GM18858 (cell line): ENCODE measurements at regions not wholly inside any gene's neighbourhood (a gene's known extent, or its start where the extent isn't known, plus 50 kb on each side); places are given as distances from the start of the nearest gene placed in this dataset.

Experiments used
- ATAC-seq: cut with Tn5 transposase; IDR thresholded peaks from one replicate; pipeline ENCODE4 v1.9.1; 2021; ENCODE audit not compliant: unreplicated experiment

GRCh38 chr5:58121391-58121790, 338.5 kb downstream of the PLK2 start:
- no peak for ATAC-seq

DNA sequence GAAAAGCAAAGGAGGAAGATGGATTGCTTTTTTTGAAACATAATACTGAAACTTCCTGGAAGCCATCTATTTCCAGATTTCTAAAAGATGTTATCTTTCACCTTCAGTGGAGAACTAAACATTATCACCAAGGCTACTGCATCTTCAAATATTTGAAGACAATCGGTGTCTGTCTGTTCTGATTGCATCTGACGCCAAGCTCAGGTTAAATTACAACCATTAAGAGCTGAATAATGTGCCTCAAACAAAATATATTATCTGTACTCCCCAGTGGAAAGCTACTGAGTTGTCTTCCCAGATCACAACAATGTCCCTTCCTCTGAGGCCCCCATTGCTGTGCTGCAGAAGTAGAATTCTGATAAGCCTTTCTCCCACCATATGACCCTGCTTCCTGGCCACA, 342.3 kb downstream of the PLK2 start:
- ATAC-seq: no peak

GRCh38 chr5:58116346-58116745, 343.5 kb downstream of the PLK2 start:
- no peak for ATAC-seq

- ATAC-seq: no peak
Measured at GRCh38 chr5:58115811-58116210, 344.1 kb downstream of the PLK2 start.

- ATAC-seq: no peak
Measured at GRCh38 chr5:58114324-58114723, 345.6 kb downstream of the PLK2 start.

DNA sequence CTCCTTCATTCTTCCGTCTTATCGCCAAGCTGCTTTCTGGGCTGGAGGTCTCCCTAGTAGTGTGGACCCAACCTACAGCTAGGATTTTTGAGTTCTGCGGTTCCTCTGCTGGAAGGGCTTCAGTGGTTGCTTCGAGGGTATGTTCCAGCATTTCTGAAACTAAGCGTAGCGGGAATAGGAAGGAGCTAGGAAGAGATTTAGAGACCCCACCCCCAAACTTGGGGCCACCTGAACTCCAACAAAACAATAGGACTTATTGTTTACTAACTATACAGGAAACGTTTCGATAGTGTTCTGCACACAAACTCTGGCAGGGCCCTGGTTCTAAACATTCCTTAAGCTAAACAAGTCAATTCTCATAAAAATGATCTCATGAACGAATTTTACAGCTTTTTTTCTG, 346.7 kb downstream of the PLK2 start:
- ATAC-seq: no peak

DNA sequence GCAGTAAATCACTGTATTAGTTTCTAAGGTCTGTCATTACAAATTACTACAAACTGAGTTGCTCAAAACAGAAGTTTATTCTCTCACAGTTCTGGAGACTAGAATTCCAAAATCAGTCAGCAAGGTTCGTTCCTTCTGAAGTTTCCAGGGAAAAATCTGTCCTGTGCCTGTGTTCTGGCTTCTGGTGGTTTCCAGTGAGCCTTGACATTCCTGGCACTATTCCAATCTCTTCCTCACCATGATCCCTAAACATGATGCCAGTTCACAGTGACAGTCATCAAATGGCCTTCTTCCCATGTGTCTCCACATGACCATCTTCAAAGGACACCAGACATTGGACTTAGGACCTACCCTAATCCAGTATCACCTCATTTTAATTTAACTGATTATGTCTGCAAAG, 351.4 kb downstream of the PLK2 start:
- no peak for ATAC-seq

DNA sequence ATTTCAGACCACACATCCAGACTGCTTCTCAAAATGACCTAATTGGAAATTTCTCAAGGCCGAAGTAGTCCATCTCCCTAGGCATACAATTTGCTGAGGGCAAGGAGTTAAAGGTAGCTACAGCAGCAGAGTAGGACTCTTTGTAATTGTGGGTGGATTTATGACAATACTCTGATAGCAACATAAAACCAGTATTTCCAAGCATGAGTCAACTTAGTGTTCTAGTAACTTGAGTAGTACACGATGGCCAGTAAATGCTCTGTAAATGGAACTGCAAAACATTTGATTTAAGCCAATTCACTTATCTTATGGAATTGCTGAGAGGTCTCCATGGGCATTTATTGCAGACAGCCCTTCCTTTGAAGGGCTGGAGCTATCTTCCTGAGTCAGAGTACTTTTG, 352.2 kb downstream of the PLK2 start:
- ATAC-seq: no peak

GRCh38 chr5:58106754-58107410, 353.0 kb downstream of the PLK2 start:
- no peak for ATAC-seq

DNA sequence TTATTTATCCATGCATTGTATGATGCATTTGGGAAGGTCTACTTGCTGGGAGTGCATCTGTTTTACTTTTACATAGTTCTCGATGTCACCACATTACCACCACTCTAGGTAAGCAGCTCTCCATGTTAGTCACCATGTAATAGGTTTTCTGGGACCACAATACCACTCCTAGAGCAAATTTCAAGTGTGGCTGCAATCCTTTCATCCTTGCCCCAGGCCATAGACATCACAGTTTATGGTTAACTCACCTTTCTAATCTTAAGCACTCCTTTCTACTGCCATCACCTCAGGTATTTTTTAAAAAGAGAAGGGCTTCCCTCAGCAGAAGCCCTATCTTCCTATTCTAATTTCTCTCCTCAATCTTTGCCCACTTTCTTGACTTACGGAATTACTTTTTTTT, 354.1 kb downstream of the PLK2 start:
- no peak for ATAC-seq

GRCh38 chr5:58099257-58099656, 360.6 kb downstream of the PLK2 start:
- ATAC-seq: no peak

DNA sequence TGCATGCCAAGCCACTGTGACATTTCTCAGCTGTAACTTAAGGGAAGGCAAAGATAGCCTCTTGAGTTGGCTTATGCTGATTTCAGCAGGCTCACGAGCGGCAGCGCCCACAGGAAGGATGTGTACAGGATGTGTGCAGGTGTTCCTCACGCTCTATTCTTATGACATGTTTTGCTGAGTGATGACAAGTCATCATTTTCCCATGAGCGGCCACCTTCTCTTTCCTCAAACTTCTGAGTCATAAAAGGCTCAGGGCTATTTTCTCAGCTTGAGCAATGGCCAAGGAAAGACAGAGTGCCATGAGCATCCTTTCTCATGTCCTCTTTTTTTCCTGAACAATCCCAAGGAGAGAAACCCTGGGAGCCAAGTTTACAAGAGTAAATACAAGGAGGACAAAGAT, 365.9 kb downstream of the PLK2 start:
- ATAC-seq: no peak

- ATAC-seq: no peak
Measured at GRCh38 chr5:58090704-58091103, 369.2 kb downstream of the PLK2 start.

DNA sequence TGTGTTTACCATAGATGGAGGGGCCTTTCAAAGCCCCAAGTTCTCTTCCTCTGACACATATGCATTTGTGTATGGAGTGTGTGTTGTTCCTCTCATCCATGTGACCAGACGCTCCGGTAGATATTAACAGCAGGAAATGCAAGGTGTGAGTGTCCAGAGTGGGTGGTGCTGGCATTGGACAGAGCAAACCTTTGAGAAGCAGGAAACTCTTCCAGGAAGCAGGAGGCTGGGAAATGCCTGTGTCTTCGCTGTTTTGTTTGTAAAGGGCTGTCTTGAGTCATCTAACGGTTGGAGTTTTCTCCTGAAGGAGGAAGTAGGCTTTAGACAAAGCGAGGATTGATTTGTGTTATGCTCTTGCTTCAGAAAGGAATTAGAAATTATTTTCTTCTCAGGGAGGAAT, 370.9 kb downstream of the PLK2 start:
- ATAC-seq: no peak

- no peak for ATAC-seq
Measured at GRCh38 chr5:58087905-58088304, 372.0 kb downstream of the PLK2 start.

GRCh38 chr5:58087123-58087522, 372.8 kb downstream of the PLK2 start:
- ATAC-seq: no peak

DNA sequence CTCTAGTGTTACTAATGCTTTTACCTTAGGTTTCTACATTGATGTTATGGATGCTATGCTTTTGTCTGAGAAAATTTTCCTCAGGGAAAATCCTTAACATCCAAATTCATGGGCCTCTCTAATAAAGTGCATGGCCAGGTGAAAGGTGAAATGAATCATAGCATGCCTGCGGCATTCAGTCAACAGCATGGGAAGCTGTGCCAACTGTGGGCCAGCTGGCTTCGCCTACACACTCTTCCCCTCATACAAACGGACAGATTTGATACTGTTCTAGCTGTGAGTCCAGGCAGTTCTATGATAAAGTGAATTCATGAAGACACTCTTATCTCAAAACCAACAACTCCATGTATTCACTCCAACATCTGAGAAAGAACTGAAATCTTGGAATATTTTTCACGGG, 374.1 kb downstream of the PLK2 start:
- ATAC-seq: no peak

- ATAC-seq: no peak
Measured at GRCh38 chr5:58081435-58081834, 378.5 kb downstream of the PLK2 start.

DNA sequence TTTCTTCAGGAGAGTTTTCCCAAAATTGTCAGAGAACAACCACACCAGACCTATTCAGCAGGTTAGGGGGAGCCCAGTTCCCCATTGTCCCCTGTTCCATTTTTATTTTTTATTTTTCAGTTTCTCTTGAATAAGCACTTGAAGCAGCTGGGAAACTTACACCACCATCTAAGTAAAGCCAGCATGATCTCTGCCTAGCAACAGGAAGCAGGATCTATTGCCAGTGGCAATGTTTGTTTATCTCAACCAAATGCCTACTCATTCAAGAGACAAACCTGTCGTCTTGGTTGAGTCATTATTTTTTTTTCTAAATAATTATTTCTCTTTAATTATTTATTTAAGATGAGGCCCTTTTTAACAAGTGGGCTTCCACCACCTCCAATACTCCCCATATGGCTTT, 379.3 kb downstream of the PLK2 start:
- ATAC-seq: no peak

- no peak for ATAC-seq
Measured at GRCh38 chr5:58077966-58078365, 381.9 kb downstream of the PLK2 start.

DNA sequence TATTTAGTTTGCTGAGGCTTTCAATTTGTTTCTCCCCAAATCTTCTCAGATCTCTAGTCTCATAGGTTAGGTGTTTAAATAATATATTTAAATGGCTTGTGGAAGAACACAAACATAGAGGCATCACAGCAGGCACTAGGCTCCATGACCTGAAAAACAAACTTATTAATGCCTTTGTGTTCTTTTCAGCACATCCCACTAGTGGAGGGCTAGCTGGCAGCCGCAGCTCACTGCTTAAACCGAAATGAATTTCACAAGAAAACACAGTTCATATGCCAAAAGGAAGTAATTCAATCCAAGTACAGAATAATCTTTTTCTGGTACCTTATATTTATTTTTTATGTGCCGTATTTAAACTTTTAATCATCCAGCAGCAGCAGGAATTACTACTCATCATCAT, 382.5 kb downstream of the PLK2 start:
- no peak for ATAC-seq

DNA sequence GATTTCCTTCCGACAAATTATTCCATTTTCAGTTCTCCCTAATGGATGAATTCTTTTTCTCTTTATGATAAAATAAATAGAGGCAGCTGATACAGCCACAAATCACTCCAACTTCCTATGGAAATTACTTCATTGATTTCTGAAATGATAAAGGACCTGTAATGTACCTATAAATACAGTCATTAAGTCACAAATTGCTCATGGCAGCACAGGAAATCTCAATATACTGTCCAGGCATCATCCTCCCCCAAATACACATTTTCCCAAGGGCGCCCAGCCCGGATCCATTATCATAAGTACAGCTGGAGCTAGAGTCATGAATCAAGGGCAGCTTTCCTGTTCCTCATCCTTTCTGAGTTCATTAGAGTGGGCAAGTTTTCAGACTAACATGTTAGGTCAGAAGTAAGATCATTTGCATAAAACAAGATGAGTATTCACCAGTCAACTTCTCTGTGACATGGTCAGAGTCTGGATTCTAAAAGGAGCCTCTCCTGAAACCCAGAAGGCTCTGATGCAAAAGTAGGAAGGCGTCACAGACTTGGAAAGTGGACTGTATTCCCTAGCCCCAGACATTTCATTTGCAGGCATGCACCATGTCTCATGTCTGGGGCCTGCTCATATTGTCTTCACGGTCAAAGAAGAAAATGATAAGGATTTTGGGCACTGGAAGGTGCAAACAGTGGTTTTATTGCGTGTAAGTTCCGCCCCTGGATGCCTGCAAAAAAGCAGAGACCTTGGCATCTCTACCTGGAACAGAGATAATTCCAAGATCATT, 383.2 kb downstream of the PLK2 start:
- ATAC-seq: no peak

GRCh38 chr5:58075907-58076306, 384.0 kb downstream of the PLK2 start:
- ATAC-seq: no peak
